Kidney (tissue), 13 donors: ENCODE measurements at regions not wholly inside any gene's neighbourhood (a gene's known extent, or its start where the extent isn't known, plus 50 kb on each side); places are given as distances from the start of the nearest gene placed in this dataset.

Experiments used
- DNase-seq, 5 donors: peaks; one replicate each; pipeline ENCODE4 v3.0.0-alpha.2; 2013 to 2020
- FAIRE-seq: peaks from 2 replicates; lab custom pipeline; 2012; peaks lifted over from hg19 to GRCh38; lab: Jason Lieb, UNC
- H3K27ac ChIP-seq, 2 donors: one replicate each; pipeline ENCODE4 v1.7.0; 2013; ENCODE audit warnings: low read depth in 2 of 2, low read length in 2 of 2, inconsistent platforms in 1 of 2
- H3K27me3 ChIP-seq: one replicate; pipeline ENCODE4 v1.7.1; 2013; ENCODE audit warnings: low read length, inconsistent platforms; ENCODE audit not compliant: control insufficient read depth, insufficient read depth
- H3K36me3 ChIP-seq, 3 donors: one replicate each; pipeline versions ENCODE4 v1.7.0 to v1.7.1; 2013; ENCODE audit warnings: low read length in 3 of 3, control low read depth in 1 of 3, inconsistent platforms in 1 of 3; ENCODE audit not compliant: insufficient read depth in 3 of 3, control insufficient read depth in 2 of 3
- H3K4me1 ChIP-seq, 3 donors: one replicate each; pipeline versions ENCODE4 v1.7.0 to v1.7.1; 2013; ENCODE audit warnings: low read length in 3 of 3, inconsistent platforms in 1 of 3, low read depth in 1 of 3; ENCODE audit not compliant: control insufficient read depth in 2 of 3, insufficient read depth in 2 of 3
- H3K4me3 ChIP-seq, 3 donors: one replicate each; pipeline versions ENCODE4 v1.7.0 to v1.8.1; 2013; ENCODE audit warnings: low read length in 3 of 3, control low read depth in 1 of 3, inconsistent platforms in 1 of 3
- H3K9ac ChIP-seq, 3 donors: one replicate each; pipeline versions ENCODE4 v1.7.0 to v1.7.1; 2013; ENCODE audit warnings: low read length in 3 of 3, control low read depth in 1 of 3, inconsistent platforms in 1 of 3
- H3K9me3 ChIP-seq, 3 donors: one replicate each; pipeline versions ENCODE4 v1.7.0 to v1.7.1; 2013; ENCODE audit warnings: low read length in 3 of 3, control low read depth in 1 of 3, inconsistent platforms in 1 of 3; ENCODE audit not compliant: control insufficient read depth in 2 of 3, insufficient read depth in 1 of 3
- CTCF ChIP-seq: IDR thresholded peaks from 3 replicates; pipeline ENCODE4 v1.5.1; 2012; ENCODE audit warnings: mild to moderate bottlenecking, moderate library complexity, borderline replicate concordance; ENCODE audit not compliant: insufficient read depth; ENCODE audit errors: extremely low read depth
- intact Hi-C: fragments of 100-400 bp; cut with DNase I; formaldehyde crosslinking; loops from one replicate; pipeline ENCODE4 v1.11.1; 2022
- donor health status: control.
- donor health status: control.
- donor health status: control.
- donor health status: control.
- donor health status: control.
- donor health status: DM: yes; HTN: yes; CAD: no.
- donor health status: Normal renal cell carcinoma (clear cell type).

GRCh38 chr3:177753451-177754155 lies 556.3 kb upstream of the TBL1XR1 start:
- FAIRE-seq, result no peak
- intact Hi-C loops, result no loop called here

DNA sequence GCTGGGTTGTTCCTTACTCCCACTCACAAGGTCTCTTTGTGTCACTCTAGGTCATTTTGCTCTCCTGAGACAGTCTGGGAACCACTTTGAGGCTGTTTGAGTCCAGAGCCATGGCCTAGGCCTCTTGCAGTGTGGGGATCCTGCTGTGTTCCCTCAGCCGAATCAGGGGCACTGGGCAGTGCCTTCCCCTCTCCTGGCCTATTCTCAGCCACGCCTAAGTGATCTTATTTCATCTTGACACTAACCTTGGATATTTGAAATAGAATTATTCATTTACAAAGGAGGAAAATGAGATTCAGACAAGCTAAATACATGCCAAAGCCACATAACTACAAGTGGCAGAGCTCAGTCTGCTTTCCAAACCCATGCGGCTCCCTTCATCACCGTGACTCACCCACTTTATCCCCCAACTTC lies 557.2 kb upstream of the TBL1XR1 start:
- intact Hi-C loops, result no loop called here
- H3K4me1 ChIP-seq, result peaks cover 0 to 5% (median 0%) of the 10 kb centered on the region in 3 donors
- H3K4me3 ChIP-seq, result no peak overlapping the region
- DNase-seq, result peak in 1 of 5 donors; percentile 39
- no peaks in the 10 kb centered on the region for H3K36me3 ChIP-seq
- no peak overlapping the region for H3K27ac ChIP-seq
- FAIRE-seq, result no peak
- no peaks in the 10 kb centered on the region for H3K27me3 ChIP-seq
- no peak overlapping the region for H3K9ac ChIP-seq
- no peaks in the 10 kb centered on the region for H3K9me3 ChIP-seq
- no peak for TF ChIP-seq CTCF

More at GRCh38 chr3:177753451-177754155, 556.3 kb upstream of the TBL1XR1 start:
- Histone ChIP-seq H3K9ac (no peak overlapping the region), H3K4me3 (no peak overlapping the region), H3K27me3 (no peaks in the 10 kb centered on the region), H3K27ac (no peak overlapping the region), H3K36me3 (no peaks in the 10 kb centered on the region), H3K9me3 (no peaks in the 10 kb centered on the region), H3K4me1 (peaks cover 0 to 5% (median 0%) of the 10 kb centered on the region in 3 donors)
- DNase-seq, result peak in 2 of 5 donors; percentile 63 to 84
- TF ChIP-seq CTCF, result no peak

DNA sequence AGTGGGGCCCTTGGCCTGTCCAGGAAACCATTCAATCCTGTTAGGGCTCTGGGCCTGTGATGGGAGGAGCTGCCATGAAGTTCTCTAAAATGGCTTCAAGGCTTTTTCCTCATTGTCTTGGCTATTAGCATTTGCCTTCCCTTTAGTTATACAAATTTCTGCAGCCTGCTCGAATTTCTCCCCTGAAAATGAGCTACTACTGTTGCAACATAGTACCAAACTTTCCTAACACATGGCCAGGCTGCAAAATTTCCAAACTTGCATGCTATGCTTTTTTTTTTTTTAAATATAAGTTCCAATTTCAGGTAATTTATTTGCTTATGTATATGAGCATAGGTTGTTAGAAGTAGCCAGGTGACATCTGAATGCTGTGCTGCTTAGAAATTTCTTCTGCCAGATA lies 560.8 kb upstream of the TBL1XR1 start:
- TF ChIP-seq CTCF, result no peak
- DNase-seq (no peak), FAIRE-seq (no peak)
- H3K4me3 ChIP-seq, result no peak overlapping the region
- H3K9me3 ChIP-seq, result no peaks in the 10 kb centered on the region
- no peaks in the 10 kb centered on the region for H3K27me3 ChIP-seq
- H3K9ac ChIP-seq, result no peak overlapping the region
- intact Hi-C loops, result no loop called here
- no peaks in the 10 kb centered on the region for H3K36me3 ChIP-seq
- no peak overlapping the region for H3K27ac ChIP-seq
- peaks cover 0 to 5% (median 0%) of the 10 kb centered on the region in 3 donors for H3K4me1 ChIP-seq

DNA sequence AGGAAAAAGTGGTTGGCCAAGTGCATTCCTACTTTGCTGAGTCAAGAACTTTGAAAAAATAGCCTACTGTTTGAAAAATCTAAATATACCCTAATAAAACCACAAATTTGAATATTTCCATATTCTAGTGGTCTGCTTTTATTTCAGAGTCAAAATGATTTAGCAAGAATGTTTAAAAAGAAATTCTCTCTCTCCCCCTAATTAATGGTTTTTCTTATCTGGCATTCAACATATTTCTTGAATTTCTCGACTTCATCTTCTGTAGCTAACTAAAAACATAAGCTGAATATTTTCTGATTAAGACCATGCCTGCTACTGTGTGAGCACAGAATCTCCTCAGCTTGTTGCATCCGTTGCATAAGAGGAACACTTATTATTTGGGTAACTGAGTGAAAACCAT lies 563.5 kb upstream of the TBL1XR1 start:
- H3K27ac ChIP-seq, result no peak overlapping the region
- no peaks in the 10 kb centered on the region for H3K4me1 ChIP-seq
- H3K4me3 ChIP-seq, result no peak overlapping the region
- H3K36me3 ChIP-seq, result no peaks in the 10 kb centered on the region
- FAIRE-seq, result no peak
- TF ChIP-seq CTCF, result no peak
- no peaks in the 10 kb centered on the region for H3K9me3 ChIP-seq
- no peaks in the 10 kb centered on the region for H3K27me3 ChIP-seq
- intact Hi-C loops, result no loop called here
- no peak overlapping the region for H3K9ac ChIP-seq
- DNase-seq, result no peak
